ENCODE measurements at regions not wholly inside any gene's neighbourhood (a gene's known extent, or its start where the extent isn't known, plus 50 kb on each side); places are given as distances from the start of the nearest gene placed in this dataset.

- no peak for TF ChIP-seq CTCF (IDR thresholded peaks at IDR 0.05; ENCODE audit: low read length)
- TF ChIP-seq EZH2 (IDR thresholded peaks at IDR 0.05; ENCODE audit: borderline replicate concordance, low read length): no peak
Observed at GRCh38 chr6:74782346-74782745, 423.5 kb downstream of the COL12A1 start.
